ENCODE measurements at regions not wholly inside any gene's neighbourhood (a gene's known extent, or its start where the extent isn't known, plus 50 kb on each side); places are given as distances from the start of the nearest gene placed in this dataset.

DNA sequence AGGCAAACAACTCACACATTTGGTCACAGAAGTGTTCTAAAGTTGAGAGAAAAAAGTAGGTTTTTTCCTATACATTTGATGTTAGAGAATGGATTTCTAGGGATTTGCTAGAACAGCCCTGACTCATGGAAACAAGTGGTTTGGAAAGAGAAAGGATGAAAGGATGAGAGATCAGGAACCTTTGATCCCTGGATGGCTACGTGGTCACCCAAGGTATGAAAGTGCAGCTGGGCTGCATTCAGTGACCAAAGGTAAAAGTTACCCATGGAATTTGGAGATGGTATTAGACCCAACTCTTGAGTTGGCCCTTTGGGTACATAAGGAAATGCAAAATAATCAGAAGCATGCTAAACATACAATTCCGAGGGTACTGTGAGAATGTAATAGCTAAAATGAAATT, 61.3 kb upstream of the SPIN1 start:
- no peaks in the 10 kb centered on the region for H3K9me3 Mint-ChIP-seq (ENCODE audit: low read depth)

GRCh38 chr9:88326015-88326414, 62.2 kb upstream of the SPIN1 start:
- H3K27me3 Mint-ChIP-seq: no peaks in the 10 kb centered on the region
- no peak overlapping the region for H3K27ac Mint-ChIP-seq
- peaks cover 32% of the 10 kb centered on the region for H3K4me1 Mint-ChIP-seq (ENCODE audit: low read depth)
- H3K36me3 Mint-ChIP-seq: peaks cover 5% of the 10 kb centered on the region
- H3K4me3 Mint-ChIP-seq: no peak overlapping the region
- no peaks in the 10 kb centered on the region for H3K9me3 Mint-ChIP-seq (ENCODE audit: low read depth)

More for the DNA sequence above, 61.3 kb upstream of the SPIN1 start:
- H3K36me3 Mint-ChIP-seq: peaks cover 5% of the 10 kb centered on the region
- H3K27me3 Mint-ChIP-seq: no peaks in the 10 kb centered on the region
- H3K27ac Mint-ChIP-seq: no peak overlapping the region
- H3K4me1 Mint-ChIP-seq (ENCODE audit: low read depth): peaks cover 28% of the 10 kb centered on the region
- H3K4me3 Mint-ChIP-seq: no peak overlapping the region

DNA sequence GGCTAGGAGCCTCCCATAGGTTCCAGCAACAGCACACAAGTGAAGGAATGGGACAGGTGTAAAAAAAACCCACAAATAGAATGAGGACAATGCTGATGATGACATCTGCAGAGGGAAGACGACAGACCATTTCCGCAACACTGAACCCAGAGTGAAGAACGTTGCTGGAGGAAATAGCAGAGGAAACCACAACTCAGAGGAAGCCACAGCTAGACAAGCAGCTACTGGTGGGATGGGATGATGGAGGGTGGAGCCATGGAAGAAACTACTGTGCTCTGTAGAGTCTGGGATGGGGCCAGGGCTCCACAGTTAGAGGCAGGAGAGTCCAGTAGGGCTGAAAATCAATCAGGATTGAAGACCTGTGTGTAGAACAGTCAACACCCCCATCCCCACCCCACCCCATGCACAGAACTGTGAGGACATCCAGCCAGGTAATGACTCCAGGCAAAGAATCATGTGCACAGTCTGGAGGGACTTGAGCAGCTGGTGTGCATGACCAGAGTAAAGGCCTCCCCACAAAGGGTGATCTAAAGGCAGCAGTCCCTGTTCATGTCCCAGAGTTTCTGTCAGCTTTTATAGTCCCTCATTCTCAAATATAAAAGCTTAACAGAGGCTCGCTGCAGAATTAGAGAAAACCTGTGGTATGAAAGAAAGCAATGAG, 65.2 kb upstream of the SPIN1 start:
- peak overlapping the region; percentile 71 for H3K4me3 Mint-ChIP-seq
- H3K4me1 Mint-ChIP-seq (ENCODE audit: low read depth): peaks cover 32% of the 10 kb centered on the region
- peak overlapping the region; percentile 88 for H3K27ac Mint-ChIP-seq
- no peaks in the 10 kb centered on the region for H3K9me3 Mint-ChIP-seq (ENCODE audit: low read depth)
- H3K36me3 Mint-ChIP-seq: peaks cover 2% of the 10 kb centered on the region
- H3K27me3 Mint-ChIP-seq: no peaks in the 10 kb centered on the region

GRCh38 chr9:88321764-88322163, 66.5 kb upstream of the SPIN1 start:
- H3K36me3 Mint-ChIP-seq: peaks cover 2% of the 10 kb centered on the region
- peaks cover 32% of the 10 kb centered on the region for H3K4me1 Mint-ChIP-seq (ENCODE audit: low read depth)
- H3K4me3 Mint-ChIP-seq: no peak overlapping the region
- no peaks in the 10 kb centered on the region for H3K27me3 Mint-ChIP-seq
- H3K9me3 Mint-ChIP-seq (ENCODE audit: low read depth): no peaks in the 10 kb centered on the region
- H3K27ac Mint-ChIP-seq: peak overlapping the region; percentile 41

GRCh38 chr9:88320748-88321415, 67.4 kb upstream of the SPIN1 start:
- H3K4me1 Mint-ChIP-seq (ENCODE audit: low read depth): peaks cover 34% of the 10 kb centered on the region
- no peaks in the 10 kb centered on the region for H3K9me3 Mint-ChIP-seq (ENCODE audit: low read depth)
- no peak overlapping the region for H3K4me3 Mint-ChIP-seq
- H3K36me3 Mint-ChIP-seq: peaks cover 2% of the 10 kb centered on the region
- H3K27me3 Mint-ChIP-seq: no peaks in the 10 kb centered on the region
- H3K27ac Mint-ChIP-seq: no peak overlapping the region

DNA sequence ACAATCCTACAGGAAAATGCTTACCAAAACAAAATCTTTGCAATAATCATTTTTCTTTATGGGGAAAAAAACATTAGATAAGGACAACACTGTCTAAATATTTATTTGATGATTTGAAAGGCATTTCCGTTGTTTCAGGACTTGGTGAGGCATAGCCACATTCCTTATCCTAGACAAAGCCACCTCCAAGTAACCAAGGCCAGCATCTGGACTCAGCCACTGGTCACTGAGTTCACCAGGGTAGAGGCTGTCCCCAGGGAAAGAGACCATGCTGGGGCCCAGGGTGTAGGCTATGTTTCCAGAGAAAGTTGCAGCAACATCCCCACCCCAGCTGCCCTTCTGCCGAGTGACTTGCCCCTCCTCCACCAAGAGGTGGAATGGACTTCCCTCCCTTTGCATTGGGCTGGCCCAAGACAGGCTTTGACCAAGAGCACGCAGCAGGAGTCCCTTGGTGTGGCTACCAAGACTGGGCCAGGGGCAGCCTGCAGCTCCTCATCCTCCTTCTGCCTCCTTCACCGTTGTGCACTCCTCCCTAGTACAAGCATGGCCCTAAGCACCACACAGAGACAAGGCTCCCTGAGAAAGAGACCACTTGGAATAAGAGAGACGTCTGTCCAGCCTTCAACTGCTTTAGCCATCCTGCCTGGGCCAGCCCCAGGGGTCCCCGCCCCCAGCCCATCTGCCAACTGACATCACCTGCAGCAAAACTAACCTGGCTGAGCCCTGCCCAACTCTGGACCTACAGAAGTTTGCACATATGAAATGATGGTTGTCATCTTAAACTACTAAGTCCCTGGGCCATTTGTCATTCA, 68.1 kb upstream of the SPIN1 start:
- Mint-ChIP-seq H3K9me3 (ENCODE audit: low read depth) (no peaks in the 10 kb centered on the region), H3K27ac (no peak overlapping the region), H3K36me3 (peaks cover 2% of the 10 kb centered on the region), H3K4me3 (no peak overlapping the region), H3K27me3 (no peaks in the 10 kb centered on the region), H3K4me1 (ENCODE audit: low read depth) (peaks cover 34% of the 10 kb centered on the region)

- H3K4me3 Mint-ChIP-seq: peak overlapping the region; percentile 66
- no peaks in the 10 kb centered on the region for H3K27me3 Mint-ChIP-seq
- H3K27ac Mint-ChIP-seq: peak overlapping the region; percentile 67
- H3K36me3 Mint-ChIP-seq: no peaks in the 10 kb centered on the region
- H3K9me3 Mint-ChIP-seq (ENCODE audit: low read depth): no peaks in the 10 kb centered on the region
- H3K4me1 Mint-ChIP-seq (ENCODE audit: low read depth): peaks cover 34% of the 10 kb centered on the region
These were observed 74.7 kb upstream of the SPIN1 start for GRCh38 chr9:88313364-88314220.

GRCh38 chr9:88312517-88313103, 75.6 kb upstream of the SPIN1 start:
- Mint-ChIP-seq H3K27me3 (no peaks in the 10 kb centered on the region), H3K4me3 (peak overlapping the region; percentile 76), H3K36me3 (no peaks in the 10 kb centered on the region), H3K9me3 (ENCODE audit: low read depth) (no peaks in the 10 kb centered on the region), H3K27ac (peak overlapping the region; percentile 89), H3K4me1 (ENCODE audit: low read depth) (peaks cover 34% of the 10 kb centered on the region)

DNA sequence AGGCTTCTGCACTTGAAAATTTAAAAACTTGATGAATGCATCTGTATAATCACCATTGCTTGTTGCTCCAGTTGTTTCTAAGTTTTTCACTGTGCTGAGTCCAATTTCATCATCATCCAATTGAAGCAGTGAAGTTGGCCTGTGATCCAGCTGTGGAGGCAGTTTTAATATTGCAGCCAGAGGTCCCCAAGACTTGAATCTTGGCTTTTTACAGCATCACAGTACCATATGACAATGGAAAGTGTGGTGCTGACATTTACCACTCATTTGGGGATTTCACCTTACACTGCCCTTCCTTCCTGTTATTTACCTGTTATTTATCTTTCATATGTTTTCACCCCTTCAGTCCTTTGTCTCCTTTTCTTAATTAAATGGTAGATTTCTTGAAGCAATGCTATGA, 76.2 kb upstream of the SPIN1 start:
- H3K36me3 Mint-ChIP-seq: no peaks in the 10 kb centered on the region
- peaks cover 34% of the 10 kb centered on the region for H3K4me1 Mint-ChIP-seq (ENCODE audit: low read depth)
- H3K4me3 Mint-ChIP-seq: peak overlapping the region; percentile 76
- H3K9me3 Mint-ChIP-seq (ENCODE audit: low read depth): no peaks in the 10 kb centered on the region
- no peaks in the 10 kb centered on the region for H3K27me3 Mint-ChIP-seq
- peak overlapping the region; percentile 89 for H3K27ac Mint-ChIP-seq

DNA sequence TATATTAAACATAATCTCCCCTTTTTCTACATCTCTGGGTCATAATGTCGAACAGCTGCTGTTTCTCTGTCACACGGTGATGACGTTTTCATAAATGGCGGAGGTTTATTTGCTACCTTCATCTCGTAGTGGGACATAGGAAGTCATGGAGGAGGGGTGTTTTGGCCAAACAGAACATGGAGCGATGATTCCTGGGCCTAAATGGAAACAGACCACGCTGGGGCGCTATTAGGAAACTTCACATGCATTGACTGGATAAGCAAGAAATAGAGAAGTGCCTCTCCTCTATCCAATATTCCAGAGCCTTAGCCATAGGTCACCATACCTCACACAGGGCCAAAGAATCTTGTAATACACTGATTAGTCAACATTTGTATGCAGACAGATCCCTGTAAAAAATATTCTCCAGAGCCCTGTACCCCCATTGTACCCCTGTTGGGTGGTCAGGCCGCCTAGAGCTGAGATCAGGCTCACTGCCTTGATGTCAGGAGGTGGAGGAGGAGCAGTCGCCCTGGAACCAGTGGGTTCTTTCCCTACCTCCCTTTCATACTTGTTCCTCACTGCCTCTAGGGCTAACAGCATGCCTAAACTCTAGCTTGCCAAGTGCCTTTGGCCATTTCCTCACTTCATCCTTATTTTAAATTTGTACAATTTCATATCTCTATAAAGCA, 77.8 kb upstream of the SPIN1 start:
- H3K27me3 Mint-ChIP-seq: no peaks in the 10 kb centered on the region
- no peak overlapping the region for H3K4me3 Mint-ChIP-seq
- no peaks in the 10 kb centered on the region for H3K36me3 Mint-ChIP-seq
- no peak overlapping the region for H3K27ac Mint-ChIP-seq
- H3K9me3 Mint-ChIP-seq (ENCODE audit: low read depth): no peaks in the 10 kb centered on the region
- peaks cover 31% of the 10 kb centered on the region for H3K4me1 Mint-ChIP-seq (ENCODE audit: low read depth)

DNA sequence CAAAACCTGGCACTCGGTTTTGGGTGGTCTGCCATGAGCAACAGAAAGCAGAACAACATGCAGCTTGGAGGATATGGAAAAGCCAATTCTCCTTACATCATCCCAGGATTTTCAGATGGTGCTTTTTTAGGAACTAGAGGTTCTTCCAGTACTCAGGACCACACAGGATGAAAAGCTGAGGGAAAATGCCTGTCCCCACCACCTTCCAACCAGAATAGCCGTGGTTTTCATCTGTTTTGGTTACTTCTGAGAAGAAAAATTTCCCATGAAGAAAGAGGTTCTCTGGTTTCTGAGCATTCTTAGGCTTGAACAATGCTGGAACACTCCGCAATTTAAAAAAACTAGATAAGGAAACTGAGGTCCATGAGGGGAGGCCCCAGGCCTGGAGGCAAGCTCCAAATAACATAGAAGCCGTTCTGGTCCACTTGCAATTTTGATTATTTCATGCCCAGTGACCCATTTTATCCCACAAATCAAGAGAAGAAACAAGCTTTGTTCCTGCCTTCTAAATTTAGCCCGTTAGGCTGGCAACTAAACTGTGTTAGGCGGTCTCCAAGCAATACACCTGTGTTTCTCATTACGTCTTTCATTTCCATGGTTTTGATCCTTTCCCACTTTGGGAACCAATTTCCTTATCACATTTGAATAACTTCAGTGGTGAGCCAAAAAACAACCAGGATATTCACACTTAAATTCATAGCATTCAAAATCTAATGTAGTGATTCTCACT, 79.2 kb upstream of the SPIN1 start:
- Mint-ChIP-seq H3K36me3 (no peaks in the 10 kb centered on the region), H3K27ac (no peak overlapping the region), H3K27me3 (no peaks in the 10 kb centered on the region), H3K4me3 (no peak overlapping the region), H3K9me3 (ENCODE audit: low read depth) (no peaks in the 10 kb centered on the region), H3K4me1 (ENCODE audit: low read depth) (peaks cover 37% of the 10 kb centered on the region)

DNA sequence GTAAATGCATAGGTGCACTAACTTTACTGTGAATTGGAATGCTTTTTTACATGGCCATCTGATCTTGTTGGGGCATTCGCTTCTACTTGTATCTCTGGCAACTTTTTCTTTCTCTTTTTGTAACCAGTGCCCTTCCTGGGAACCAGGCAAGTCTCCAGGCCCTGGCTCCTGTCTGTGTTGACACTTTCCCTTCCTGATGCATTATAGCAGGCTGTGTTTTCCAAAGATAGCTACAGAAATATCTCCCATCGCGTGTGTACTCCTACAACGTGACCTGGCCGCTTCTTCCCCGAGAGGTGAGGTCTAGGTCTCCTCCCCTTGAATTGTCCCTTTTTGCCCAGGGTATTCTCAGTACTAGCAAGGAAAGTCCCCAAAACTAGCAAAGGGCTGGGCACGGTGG, 81.1 kb upstream of the SPIN1 start:
- H3K4me1 Mint-ChIP-seq (ENCODE audit: low read depth): peaks cover 37% of the 10 kb centered on the region
- no peaks in the 10 kb centered on the region for H3K9me3 Mint-ChIP-seq (ENCODE audit: low read depth)
- no peak overlapping the region for H3K27ac Mint-ChIP-seq
- H3K36me3 Mint-ChIP-seq: no peaks in the 10 kb centered on the region
- H3K27me3 Mint-ChIP-seq: no peaks in the 10 kb centered on the region
- H3K4me3 Mint-ChIP-seq: no peak overlapping the region

DNA sequence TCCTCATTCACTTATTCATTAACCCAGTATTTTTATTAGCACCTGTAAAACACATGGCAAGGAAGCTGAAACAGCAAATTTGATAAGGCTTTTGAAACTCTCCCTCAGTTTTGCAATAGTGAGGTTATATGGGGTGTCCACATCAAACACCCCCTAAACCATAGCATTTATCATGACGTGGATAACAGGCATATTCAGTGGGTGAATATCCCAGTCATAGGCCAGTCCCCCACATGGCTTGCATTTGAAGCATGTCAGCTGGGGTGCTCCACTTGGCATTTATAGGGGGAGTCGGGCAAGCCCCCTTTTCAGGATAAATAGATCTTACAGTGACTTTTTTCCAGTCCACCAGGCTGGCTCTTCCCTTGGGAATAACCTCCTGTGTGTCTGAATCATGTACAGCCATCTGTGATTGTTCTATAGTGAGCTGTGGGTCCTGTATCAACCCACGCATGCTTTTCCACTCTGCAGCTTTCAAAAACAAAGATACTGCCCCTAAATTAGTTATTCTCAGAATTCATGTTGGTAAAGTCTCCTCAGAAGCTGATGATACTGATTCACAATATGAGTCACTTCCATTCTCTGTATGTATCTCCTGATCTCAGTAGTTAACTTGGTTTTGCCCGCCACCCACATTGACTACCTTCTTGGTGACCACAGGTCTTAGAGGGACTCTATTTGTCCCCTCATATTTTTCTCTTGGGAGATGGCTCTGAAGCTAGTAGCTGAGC, 84.4 kb upstream of the SPIN1 start:
- peak overlapping the region; percentile 63 for H3K4me3 Mint-ChIP-seq

More for the DNA sequence above, 84.4 kb upstream of the SPIN1 start:
- H3K27me3 Mint-ChIP-seq: no peaks in the 10 kb centered on the region
- no peaks in the 10 kb centered on the region for H3K36me3 Mint-ChIP-seq
- peaks cover 25% of the 10 kb centered on the region for H3K4me1 Mint-ChIP-seq (ENCODE audit: low read depth)
- peak overlapping the region; percentile 92 for H3K27ac Mint-ChIP-seq
- H3K9me3 Mint-ChIP-seq (ENCODE audit: low read depth): no peaks in the 10 kb centered on the region

Data from activated naive CD8-positive, alpha-beta T cell (primary cell).